HUES6 (cell line): ENCODE measurements at regions not wholly inside any gene's neighbourhood (a gene's known extent, or its start where the extent isn't known, plus 50 kb on each side); places are given as distances from the start of the nearest gene placed in this dataset.
"Not testable (repeated sequence)": the region's sequence is repeated elsewhere in the genome, so short reads cannot be mapped to it uniquely, and the experiment has no call there.

Experiments used
- H3K27ac ChIP-seq: 2 replicates; pipeline ENCODE4 v1.7.0; 2013; ENCODE audit warnings: low read depth, mild to moderate bottlenecking, low read length, inconsistent platforms
- H3K27me3 ChIP-seq: 2 replicates; pipeline ENCODE4 v1.6.1; 2013; ENCODE audit warnings: low read length; ENCODE audit not compliant: control insufficient read depth, insufficient read depth
- H3K36me3 ChIP-seq: 2 replicates; pipeline ENCODE4 v1.6.1; 2013; ENCODE audit warnings: low read length; ENCODE audit not compliant: control insufficient read depth, insufficient read depth
- H3K4me1 ChIP-seq: 2 replicates; pipeline ENCODE4 v1.6.1; 2013; ENCODE audit warnings: low read length; ENCODE audit not compliant: control insufficient read depth, insufficient read depth
- H3K4me3 ChIP-seq: 2 replicates; pipeline ENCODE4 v1.5.1; 2013; ENCODE audit warnings: low read depth, low read length
- H3K9ac ChIP-seq: one replicate; pipeline ENCODE4 v1.6.1; 2013; ENCODE audit warnings: mild to moderate bottlenecking, low read length
- H3K9me3 ChIP-seq: 2 replicates; pipeline ENCODE4 v1.6.1; 2013; ENCODE audit warnings: low read depth, low read length; ENCODE audit not compliant: control insufficient read depth, insufficient read depth

GRCh38 chr17:21558921-21559320 lies 133.4 kb upstream of the KCNJ18 start:
- H3K36me3 ChIP-seq, H3K9ac ChIP-seq, H3K4me3 ChIP-seq, H3K27ac ChIP-seq, H3K27me3 ChIP-seq, H3K4me1 ChIP-seq: not testable (repeated sequence)
- H3K9me3 ChIP-seq = peaks cover 34% of the 10 kb centered on the region

DNA sequence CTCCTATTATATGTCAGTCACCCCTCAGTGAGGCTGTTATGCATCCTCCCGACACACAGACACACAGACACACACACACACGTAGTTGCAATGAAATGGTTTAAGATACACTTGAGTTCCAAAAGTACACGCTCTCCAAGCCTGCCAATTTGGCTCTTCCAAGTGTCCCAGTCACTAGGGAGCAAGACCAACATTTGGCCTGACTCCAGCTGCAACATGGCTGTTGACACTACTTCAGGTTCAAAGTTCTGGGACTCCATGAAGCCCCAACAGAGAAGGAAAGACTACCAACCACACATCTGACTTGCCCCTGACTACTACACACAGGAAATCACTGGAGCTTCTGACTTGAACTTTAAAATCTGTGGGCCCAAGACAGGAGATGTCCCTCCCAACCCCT lies 128.1 kb upstream of the KCNJ18 start:
- Histone ChIP-seq H3K27me3 (no peaks in the 10 kb centered on the region), H3K27ac (no peak overlapping the region), H3K36me3 (no peaks in the 10 kb centered on the region), H3K4me3 (no peak overlapping the region), H3K9ac (no peak overlapping the region), H3K4me1 (no peaks in the 10 kb centered on the region), H3K9me3 (peaks cover 28% of the 10 kb centered on the region; the same call in 1 of the 2 replicates)

DNA sequence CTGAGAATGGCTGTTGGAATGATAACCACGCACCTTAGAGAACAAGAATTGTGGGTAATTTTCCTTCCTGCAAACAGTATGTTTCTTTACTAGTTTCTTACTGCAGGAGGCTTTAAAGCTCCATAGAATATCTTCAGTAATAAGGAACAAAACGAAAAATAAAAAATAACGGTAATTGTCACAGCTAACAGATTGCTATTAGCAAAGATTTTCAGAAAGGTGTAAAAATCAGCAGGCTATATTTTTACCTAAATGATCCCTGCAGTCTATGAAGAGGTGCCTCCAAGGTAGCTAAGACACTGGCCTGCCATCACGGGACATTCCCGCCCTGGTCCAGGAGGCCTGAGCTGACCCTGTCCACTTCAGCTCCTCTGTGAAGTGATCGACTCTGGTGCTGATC lies 127.6 kb upstream of the KCNJ18 start:
- H3K27ac ChIP-seq, H3K9ac ChIP-seq, H3K4me1 ChIP-seq, H3K27me3 ChIP-seq, H3K36me3 ChIP-seq, H3K4me3 ChIP-seq: not testable (repeated sequence)
- H3K9me3 ChIP-seq = peaks cover 27% of the 10 kb centered on the region; the same call in 1 of the 2 replicates

GRCh38 chr17:21570427-21570826 lies 121.9 kb upstream of the KCNJ18 start:
- peaks cover 23% of the 10 kb centered on the region; the same call in 1 of the 2 replicates for H3K9me3 ChIP-seq
- not testable (repeated sequence) for H3K36me3 ChIP-seq, H3K27me3 ChIP-seq, H3K4me3 ChIP-seq, H3K9ac ChIP-seq, H3K27ac ChIP-seq, H3K4me1 ChIP-seq

DNA sequence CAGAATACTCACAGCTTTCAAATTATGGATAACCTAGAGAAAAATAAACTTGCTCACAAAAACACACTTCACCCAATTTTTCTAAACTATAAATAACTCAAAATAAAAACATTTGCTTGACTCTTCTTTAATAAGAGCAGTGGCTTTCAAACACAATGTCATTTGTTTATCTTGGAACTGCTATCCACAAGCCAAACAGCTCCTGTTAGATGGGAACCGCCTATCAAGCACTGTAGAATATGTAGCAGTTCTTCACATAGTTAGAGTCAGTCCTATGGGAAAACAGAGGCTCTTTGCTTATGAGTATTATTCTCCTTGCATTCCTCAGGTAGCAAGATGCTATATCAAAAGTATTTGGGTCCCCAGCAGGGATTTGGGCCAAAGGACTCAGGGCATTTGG lies 120.2 kb upstream of the KCNJ18 start:
- peaks cover 24% of the 10 kb centered on the region; the same call in 1 of the 2 replicates for H3K9me3 ChIP-seq
- not testable (repeated sequence) for H3K4me3 ChIP-seq, H3K36me3 ChIP-seq, H3K9ac ChIP-seq, H3K27me3 ChIP-seq, H3K27ac ChIP-seq, H3K4me1 ChIP-seq

- peaks cover 24% of the 10 kb centered on the region; the same call in 1 of the 2 replicates for H3K9me3 ChIP-seq
- H3K36me3 ChIP-seq, H3K27ac ChIP-seq, H3K9ac ChIP-seq, H3K27me3 ChIP-seq, H3K4me3 ChIP-seq, H3K4me1 ChIP-seq: not testable (repeated sequence)
These were observed 118.9 kb upstream of the KCNJ18 start for GRCh38 chr17:21573271-21573960.

DNA sequence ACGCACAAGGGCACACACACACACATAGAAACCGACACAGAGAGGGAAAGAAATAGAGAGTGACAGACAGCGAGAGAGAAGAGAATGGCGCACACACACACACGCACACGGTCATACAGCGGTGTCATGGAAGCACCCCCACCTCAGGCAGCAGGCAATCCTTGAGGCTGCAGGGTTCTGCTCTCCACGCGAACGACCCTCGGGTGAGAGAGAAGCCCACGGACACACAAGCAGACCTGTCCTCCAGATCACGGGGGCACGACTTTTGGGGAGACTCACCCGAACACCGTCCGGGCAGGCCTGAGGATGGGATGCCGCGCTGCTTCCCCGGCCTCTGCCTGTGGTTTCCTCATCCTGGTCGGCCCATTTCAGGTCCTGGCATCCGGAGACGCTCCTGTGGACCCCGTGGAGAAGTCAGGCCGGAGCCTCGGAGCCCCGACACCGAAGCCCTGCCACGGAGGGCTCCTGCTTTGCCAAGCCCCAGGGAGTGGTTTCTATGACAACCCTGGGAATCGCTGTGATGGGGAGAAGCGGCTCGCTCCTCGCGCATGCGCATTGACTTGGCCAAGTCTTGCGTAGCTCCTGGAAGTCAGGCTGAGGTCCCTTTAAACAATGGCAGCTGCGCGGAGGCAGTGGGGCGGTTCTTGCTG lies 118.2 kb upstream of the KCNJ18 start:
- Histone ChIP-seq H3K27me3 (no peaks in the 10 kb centered on the region), H3K9me3 (peaks cover 30% of the 10 kb centered on the region; the same call in 1 of the 2 replicates), H3K36me3 (no peaks in the 10 kb centered on the region), H3K4me3 (no peak overlapping the region), H3K9ac (no peak overlapping the region), H3K4me1 (no peaks in the 10 kb centered on the region), H3K27ac (no peak overlapping the region)

DNA sequence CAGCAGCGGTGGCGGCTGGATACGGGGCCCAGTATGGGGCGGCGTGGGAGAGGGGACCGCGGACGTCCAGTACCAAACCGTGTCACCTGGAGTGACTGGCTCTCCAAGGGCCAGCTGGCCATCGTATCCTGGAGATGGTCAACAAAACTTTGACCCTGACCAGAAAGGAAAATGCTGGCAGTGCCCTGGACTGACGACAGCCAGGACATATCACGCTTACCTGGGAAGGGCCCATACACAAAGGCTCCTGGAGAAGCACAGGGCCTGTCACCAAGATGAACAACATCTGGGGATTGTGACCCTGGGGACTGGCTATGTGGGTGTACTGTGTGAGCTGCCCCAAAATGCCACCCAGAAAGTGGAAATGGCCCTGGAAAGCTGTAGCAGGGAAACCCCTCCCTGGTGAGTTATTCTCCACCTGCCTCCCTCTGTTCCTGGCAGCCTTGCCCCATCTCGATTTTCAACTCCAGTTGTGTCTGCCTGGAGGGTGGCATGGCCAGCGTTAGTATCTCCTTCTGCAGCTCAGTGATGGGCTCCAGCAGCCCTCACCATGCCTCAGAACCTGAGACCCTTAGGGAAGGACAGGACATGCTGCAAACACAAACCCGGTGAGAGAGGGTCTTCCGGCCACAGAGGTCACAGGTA lies 117.6 kb upstream of the KCNJ18 start:
- H3K9me3 ChIP-seq = peaks cover 32% of the 10 kb centered on the region; the same call in 1 of the 2 replicates
- not testable (repeated sequence) for H3K4me3 ChIP-seq, H3K9ac ChIP-seq, H3K27ac ChIP-seq, H3K4me1 ChIP-seq, H3K36me3 ChIP-seq, H3K27me3 ChIP-seq

GRCh38 chr17:21578783-21579182 lies 113.5 kb upstream of the KCNJ18 start:
- H3K9ac ChIP-seq, H3K36me3 ChIP-seq, H3K27ac ChIP-seq, H3K4me1 ChIP-seq, H3K27me3 ChIP-seq, H3K4me3 ChIP-seq: not testable (repeated sequence)
- peaks cover 23% of the 10 kb centered on the region; the same call in 1 of the 2 replicates for H3K9me3 ChIP-seq

DNA sequence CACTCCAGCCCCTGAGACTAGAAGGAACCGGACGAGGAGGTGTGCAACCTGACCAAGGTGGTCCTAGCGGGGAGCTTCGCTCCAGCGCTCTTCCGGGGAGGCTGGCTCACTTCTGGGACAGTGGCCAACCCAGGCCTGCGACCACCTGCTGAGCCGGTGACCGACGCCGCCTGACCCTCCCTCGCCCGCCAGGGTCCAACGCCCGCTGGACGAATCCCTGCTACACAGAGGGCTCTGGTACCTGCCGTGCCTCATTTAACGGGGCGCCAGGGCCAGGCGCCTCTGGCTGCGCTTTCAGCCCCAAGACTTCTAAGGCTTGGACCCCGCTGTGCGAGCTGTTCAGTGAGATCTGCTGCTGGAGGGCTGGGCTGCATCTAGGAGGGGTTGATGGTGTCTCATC lies 99.5 kb upstream of the KCNJ18 start:
- H3K4me1 ChIP-seq = no peaks in the 10 kb centered on the region
- H3K4me3 ChIP-seq = no peak overlapping the region
- peaks cover 24% of the 10 kb centered on the region; the same call in 1 of the 2 replicates for H3K9me3 ChIP-seq
- H3K9ac ChIP-seq = no peak overlapping the region
- H3K27ac ChIP-seq = no peak overlapping the region
- H3K27me3 ChIP-seq = no peaks in the 10 kb centered on the region
- H3K36me3 ChIP-seq = no peaks in the 10 kb centered on the region

GRCh38 chr17:21593452-21594105 lies 98.7 kb upstream of the KCNJ18 start:
- H3K9ac ChIP-seq, H3K4me1 ChIP-seq, H3K27me3 ChIP-seq, H3K4me3 ChIP-seq, H3K27ac ChIP-seq, H3K36me3 ChIP-seq: not testable (repeated sequence)
- H3K9me3 ChIP-seq = peaks cover 29% of the 10 kb centered on the region; the same call in 1 of the 2 replicates
